ENCODE measurements at regions not wholly inside any gene's neighbourhood (a gene's known extent, or its start where the extent isn't known, plus 50 kb on each side); places are given as distances from the start of the nearest gene placed in this dataset.

GRCh38 chr4:144582105-144582850 lies 63.7 kb upstream of the HHIP start:
- DNase-seq (ENCODE audit: insufficient read length, low spot score) (no peak), FAIRE-seq (no peak)
- TF ChIP-seq POLR2A (IDR thresholded peaks at IDR 0.05; ENCODE audit: low read depth, low read length) (no peak), POLR2AphosphoS5 (IDR thresholded peaks at IDR 0.05; ENCODE audit: low read depth, low read length) (no peak), TAF1 (IDR thresholded peaks at IDR 0.05; ENCODE audit: low read depth, low read length) (no peak), SPI1 (IDR thresholded peaks at IDR 0.05; ENCODE audit: low read depth, low read length) (no peak), POU2F2 (IDR thresholded peaks at IDR 0.05; ENCODE audit: low read depth, low read length) (no peak), PAX5 (IDR thresholded peaks at IDR 0.05; ENCODE audit: insufficient read depth, low read length, severe bottlenecking) (no peak)

DNA sequence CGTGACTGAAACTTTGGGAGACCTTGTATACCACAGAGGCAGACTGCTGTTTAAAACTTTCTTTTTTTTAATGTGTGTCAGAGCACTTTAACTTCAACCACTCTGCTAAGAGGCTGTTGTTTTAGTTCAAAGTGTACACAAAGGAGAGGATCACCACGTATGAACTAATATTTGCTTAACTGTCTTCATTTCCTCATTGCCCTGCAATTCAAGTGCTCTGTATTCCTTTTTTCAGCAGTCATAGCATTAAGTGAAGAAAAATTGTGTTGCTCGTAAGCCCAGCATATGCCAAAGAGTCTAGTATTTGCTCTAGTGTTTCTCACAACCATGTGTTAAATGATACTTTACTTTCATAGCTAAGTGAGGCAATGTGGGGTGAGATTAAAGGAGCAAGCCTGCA lies 63.0 kb upstream of the HHIP start:
- DNase-seq (ENCODE audit: insufficient read length, low spot score) (no peak), FAIRE-seq (no peak)
- no peak for TF ChIP-seq TAF1 (IDR thresholded peaks at IDR 0.05; ENCODE audit: low read depth, low read length)
- no peak for TF ChIP-seq POU2F2 (IDR thresholded peaks at IDR 0.05; ENCODE audit: low read depth, low read length)
- TF ChIP-seq SPI1 (IDR thresholded peaks at IDR 0.05; ENCODE audit: low read depth, low read length): no peak
- TF ChIP-seq PAX5 (IDR thresholded peaks at IDR 0.05; ENCODE audit: insufficient read depth, low read length, severe bottlenecking): no peak
- no peak for TF ChIP-seq POLR2AphosphoS5 (IDR thresholded peaks at IDR 0.05; ENCODE audit: low read depth, low read length)
- no peak for TF ChIP-seq POLR2A (IDR thresholded peaks at IDR 0.05; ENCODE audit: low read depth, low read length)

GRCh38 chr4:144583658-144584057 lies 62.3 kb upstream of the HHIP start:
- DNase-seq (ENCODE audit: insufficient read length, low spot score) (no peak), FAIRE-seq (no peak)

DNA sequence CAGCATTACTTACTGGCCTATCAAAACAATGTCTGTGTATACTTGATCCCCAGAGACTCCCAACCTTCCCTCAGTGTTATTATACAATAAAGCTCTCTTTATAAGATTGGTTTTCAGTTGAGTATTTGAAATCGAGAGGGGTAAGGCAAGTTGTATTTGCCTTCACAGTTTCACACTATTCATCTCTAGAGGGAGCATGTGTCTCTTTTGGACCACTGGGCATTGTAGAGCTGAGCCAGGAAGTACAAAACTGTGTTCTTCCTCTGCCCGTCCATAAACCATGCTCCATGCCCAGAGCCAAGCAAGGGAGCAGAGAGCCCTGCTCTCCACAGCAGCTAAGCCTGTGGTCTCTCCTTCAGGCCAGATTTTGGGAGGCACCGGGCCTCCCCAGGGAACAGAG lies 61.5 kb upstream of the HHIP start:
- FAIRE-seq (no peak), DNase-seq (ENCODE audit: insufficient read length, low spot score) (no peak)
- TF ChIP-seq POU2F2 (IDR thresholded peaks at IDR 0.05; ENCODE audit: low read depth, low read length): no peak
- no peak for TF ChIP-seq POLR2AphosphoS5 (IDR thresholded peaks at IDR 0.05; ENCODE audit: low read depth, low read length)
- TF ChIP-seq SPI1 (IDR thresholded peaks at IDR 0.05; ENCODE audit: low read depth, low read length): no peak

More at GRCh38 chr4:144583658-144584057, 62.3 kb upstream of the HHIP start:
- no peak for TF ChIP-seq PAX5 (IDR thresholded peaks at IDR 0.05; ENCODE audit: insufficient read depth, low read length, severe bottlenecking)

DNA sequence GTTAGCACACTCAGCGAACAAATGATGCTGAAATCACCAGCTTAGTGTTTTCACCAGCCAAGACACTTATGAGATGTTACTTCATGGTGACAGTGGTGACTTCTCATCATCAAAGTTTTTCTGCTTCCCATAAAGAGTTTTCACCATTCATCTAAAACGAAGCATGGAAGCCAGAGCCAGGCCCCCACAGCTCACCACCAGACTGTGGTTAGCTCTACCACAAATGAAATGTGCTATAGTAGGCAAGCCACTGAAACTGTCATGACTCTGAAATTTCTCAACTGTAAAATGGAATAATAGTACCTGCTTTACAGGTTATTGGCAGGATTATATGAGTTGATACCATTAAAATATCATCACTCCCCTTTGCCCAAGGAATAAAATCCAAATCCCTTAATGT lies 56.4 kb upstream of the HHIP start:
- TF ChIP-seq SPI1 (IDR thresholded peaks at IDR 0.05; ENCODE audit: low read depth, low read length) (no peak), POLR2AphosphoS5 (IDR thresholded peaks at IDR 0.05; ENCODE audit: low read depth, low read length) (no peak), PAX5 (IDR thresholded peaks at IDR 0.05; ENCODE audit: insufficient read depth, low read length, severe bottlenecking) (no peak)
- DNase-seq (ENCODE audit: insufficient read length, low spot score) (no peak), FAIRE-seq (no peak)

GRCh38 chr4:144590020-144590419 lies 55.9 kb upstream of the HHIP start:
- TF ChIP-seq PAX5 (IDR thresholded peaks at IDR 0.05; ENCODE audit: insufficient read depth, low read length, severe bottlenecking): no peak
- no peak for TF ChIP-seq POU2F2 (IDR thresholded peaks at IDR 0.05; ENCODE audit: low read depth, low read length)
- TF ChIP-seq SPI1 (IDR thresholded peaks at IDR 0.05; ENCODE audit: low read depth, low read length): no peak
- no peak for TF ChIP-seq POLR2A (IDR thresholded peaks at IDR 0.05; ENCODE audit: low read depth, low read length)
- TF ChIP-seq TAF1 (IDR thresholded peaks at IDR 0.05; ENCODE audit: low read depth, low read length): no peak
- TF ChIP-seq POLR2AphosphoS5 (IDR thresholded peaks at IDR 0.05; ENCODE audit: low read depth, low read length): no peak
- DNase-seq (ENCODE audit: insufficient read length, low spot score): no peak
- FAIRE-seq: no peak

GRCh38 chr4:144591401-144591800 lies 54.6 kb upstream of the HHIP start:
- no peak for FAIRE-seq
- no peak for DNase-seq (ENCODE audit: insufficient read length, low spot score)
- TF ChIP-seq POU2F2 (IDR thresholded peaks at IDR 0.05; ENCODE audit: low read depth, low read length) (no peak), TAF1 (IDR thresholded peaks at IDR 0.05; ENCODE audit: low read depth, low read length) (no peak), POLR2AphosphoS5 (IDR thresholded peaks at IDR 0.05; ENCODE audit: low read depth, low read length) (no peak), POLR2A (IDR thresholded peaks at IDR 0.05; ENCODE audit: low read depth, low read length) (no peak), PAX5 (IDR thresholded peaks at IDR 0.05; ENCODE audit: insufficient read depth, low read length, severe bottlenecking) (no peak)

DNA sequence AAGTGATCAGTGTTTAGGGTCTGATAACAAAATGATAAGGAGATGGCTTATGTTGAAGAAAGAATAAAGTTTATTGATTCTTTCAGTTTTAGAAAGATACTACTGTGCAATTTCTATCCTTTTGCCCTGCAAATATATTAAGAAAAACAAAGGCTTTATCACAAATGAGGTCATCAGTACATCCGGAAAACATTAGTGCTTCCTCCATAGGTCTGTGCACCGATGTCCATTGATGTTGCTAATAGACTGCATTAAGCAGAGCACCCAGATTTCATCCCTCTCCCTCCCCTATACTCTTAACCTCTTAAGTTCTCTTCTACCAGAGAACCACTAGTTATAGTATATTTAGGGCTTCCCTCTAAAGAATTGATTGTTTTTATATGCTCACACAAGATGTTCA lies 53.7 kb upstream of the HHIP start:
- FAIRE-seq: no peak
- no peak for TF ChIP-seq SPI1 (IDR thresholded peaks at IDR 0.05; ENCODE audit: low read depth, low read length)
- no peak for TF ChIP-seq PAX5 (IDR thresholded peaks at IDR 0.05; ENCODE audit: insufficient read depth, low read length, severe bottlenecking)
- DNase-seq (ENCODE audit: insufficient read length, low spot score): no peak

GRCh38 chr4:144594471-144594986 lies 51.4 kb upstream of the HHIP start:
- FAIRE-seq (no peak), DNase-seq (ENCODE audit: insufficient read length, low spot score) (no peak)
- TF ChIP-seq POU2F2 (IDR thresholded peaks at IDR 0.05; ENCODE audit: low read depth, low read length): no peak
- no peak for TF ChIP-seq TAF1 (IDR thresholded peaks at IDR 0.05; ENCODE audit: low read depth, low read length)

DNA sequence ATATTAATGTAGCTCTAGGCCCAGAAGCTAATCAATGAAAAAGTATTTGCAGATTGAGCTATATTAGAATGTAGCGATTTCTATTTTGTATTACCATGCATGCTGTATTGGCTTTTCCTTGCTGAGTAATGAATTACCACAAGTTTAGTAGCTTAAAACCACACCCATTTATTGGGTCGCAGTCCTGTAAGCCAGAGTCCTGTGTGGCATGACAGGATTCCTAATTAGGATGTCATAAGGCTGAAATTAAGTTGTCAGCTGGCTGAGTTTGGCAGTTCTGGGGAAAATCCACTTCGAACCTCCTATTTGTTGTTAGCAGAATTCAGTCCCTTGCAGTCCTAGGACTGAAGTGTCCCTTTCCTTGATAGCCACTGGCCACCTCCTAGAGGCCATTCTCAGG lies 50.3 kb upstream of the HHIP start:
- TF ChIP-seq POLR2AphosphoS5 (IDR thresholded peaks at IDR 0.05; ENCODE audit: low read depth, low read length) (no peak), PAX5 (IDR thresholded peaks at IDR 0.05; ENCODE audit: insufficient read depth, low read length, severe bottlenecking) (no peak), POLR2A (IDR thresholded peaks at IDR 0.05; ENCODE audit: low read depth, low read length) (no peak), SPI1 (IDR thresholded peaks at IDR 0.05; ENCODE audit: low read depth, low read length) (no peak), TAF1 (IDR thresholded peaks at IDR 0.05; ENCODE audit: low read depth, low read length) (no peak), POU2F2 (IDR thresholded peaks at IDR 0.05; ENCODE audit: low read depth, low read length) (no peak)
- FAIRE-seq (no peak), DNase-seq (ENCODE audit: insufficient read length, low spot score) (no peak)
